22Rv1 (cell line): ENCODE measurements at regions not wholly inside any gene's neighbourhood (a gene's known extent, or its start where the extent isn't known, plus 50 kb on each side); places are given as distances from the start of the nearest gene placed in this dataset.

Experiments
- CTCF ChIP-seq: fragments of 450-650 bp; IDR thresholded peaks from 2 replicates; pipeline ENCODE4 v1.5.1; 2017; ENCODE audit warnings: mild to moderate bottlenecking
- ZFX ChIP-seq: fragments of 450-650 bp; IDR thresholded peaks from 2 replicates; pipeline ENCODE4 v1.6.1; 2017; ENCODE audit warnings: antibody characterized with exemption, borderline replicate concordance

GRCh38 chr17:34067011-34067410 lies 188.1 kb upstream of the CCL2 start:
- TF ChIP-seq CTCF = no peak
- no peak for TF ChIP-seq ZFX
